ENCODE measurements at regions not wholly inside any gene's neighbourhood (a gene's known extent, or its start where the extent isn't known, plus 50 kb on each side); places are given as distances from the start of the nearest gene placed in this dataset.

DNA sequence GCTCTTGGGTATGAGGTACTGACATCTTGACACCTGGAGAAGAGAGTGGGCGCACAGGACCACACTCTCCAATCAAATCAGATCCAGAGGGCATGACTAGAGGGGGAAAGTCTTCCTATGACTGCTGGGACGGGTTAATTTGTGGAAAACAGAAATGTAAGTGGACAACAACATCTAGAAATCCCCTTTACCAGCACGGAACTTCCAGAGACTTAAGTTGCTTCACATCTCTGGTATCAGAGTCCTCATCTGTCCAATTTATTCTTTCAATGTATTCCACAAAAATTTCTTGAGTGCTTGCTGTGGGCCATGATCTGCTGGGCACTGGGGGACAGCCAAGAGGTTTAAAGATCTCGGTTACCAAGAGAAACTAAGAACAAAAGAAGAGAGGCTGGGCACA lies 159.2 kb downstream of the COPRS start:
- Histone ChIP-seq H3K9ac (ENCODE audit: low read length) (no peak overlapping the region), H3K36me3 (replicated peaks; ENCODE audit: insufficient read depth, low read length) (no peaks in the 10 kb centered on the region), H2AFZ (ENCODE audit: low read length) (no peak overlapping the region), H3K4me3 (ENCODE audit: low read length) (no peak overlapping the region), H3K27me3 (replicated peaks; ENCODE audit: insufficient read depth, low read length) (no peaks in the 10 kb centered on the region), H4K20me1 (ENCODE audit: insufficient read depth, low read length) (no peaks in the 10 kb centered on the region), H3K27ac (ENCODE audit: low read length) (no peak overlapping the region), H3F3A (ENCODE audit: insufficient read depth, low read length) (no peaks in the 10 kb centered on the region), H3K9me2 (replicated peaks; ENCODE audit: insufficient read depth, low read length) (no peaks in the 10 kb centered on the region), H3K4me1 (ENCODE audit: low read length) (no peaks in the 10 kb centered on the region), H3K79me2 (ENCODE audit: low read length) (no peaks in the 10 kb centered on the region), H3K4me2 (ENCODE audit: low read depth, low read length) (no peak overlapping the region), H3K9me3 (replicated peaks; ENCODE audit: insufficient read depth, low read length) (no peaks in the 10 kb centered on the region)
- DNase-seq, result no peak
- TF ChIP-seq EZH2phosphoT487 (IDR thresholded peaks at IDR 0.05; ENCODE audit: low read length) (no peak), EZH2 (optimal IDR thresholded peaks at IDR 0.05; ENCODE audit: low read depth, low read length) (no peak)
- TF ChIP-seq, protein P1, sequence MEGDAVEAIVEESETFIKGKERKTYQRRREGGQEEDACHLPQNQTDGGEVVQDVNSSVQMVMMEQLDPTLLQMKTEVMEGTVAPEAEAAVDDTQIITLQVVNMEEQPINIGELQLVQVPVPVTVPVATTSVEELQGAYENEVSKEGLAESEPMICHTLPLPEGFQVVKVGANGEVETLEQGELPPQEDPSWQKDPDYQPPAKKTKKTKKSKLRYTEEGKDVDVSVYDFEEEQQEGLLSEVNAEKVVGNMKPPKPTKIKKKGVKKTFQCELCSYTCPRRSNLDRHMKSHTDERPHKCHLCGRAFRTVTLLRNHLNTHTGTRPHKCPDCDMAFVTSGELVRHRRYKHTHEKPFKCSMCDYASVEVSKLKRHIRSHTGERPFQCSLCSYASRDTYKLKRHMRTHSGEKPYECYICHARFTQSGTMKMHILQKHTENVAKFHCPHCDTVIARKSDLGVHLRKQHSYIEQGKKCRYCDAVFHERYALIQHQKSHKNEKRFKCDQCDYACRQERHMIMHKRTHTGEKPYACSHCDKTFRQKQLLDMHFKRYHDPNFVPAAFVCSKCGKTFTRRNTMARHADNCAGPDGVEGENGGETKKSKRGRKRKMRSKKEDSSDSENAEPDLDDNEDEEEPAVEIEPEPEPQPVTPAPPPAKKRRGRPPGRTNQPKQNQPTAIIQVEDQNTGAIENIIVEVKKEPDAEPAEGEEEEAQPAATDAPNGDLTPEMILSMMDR (IDR thresholded peaks at IDR 0.05; ENCODE audit: low read length), result no peak

DNA sequence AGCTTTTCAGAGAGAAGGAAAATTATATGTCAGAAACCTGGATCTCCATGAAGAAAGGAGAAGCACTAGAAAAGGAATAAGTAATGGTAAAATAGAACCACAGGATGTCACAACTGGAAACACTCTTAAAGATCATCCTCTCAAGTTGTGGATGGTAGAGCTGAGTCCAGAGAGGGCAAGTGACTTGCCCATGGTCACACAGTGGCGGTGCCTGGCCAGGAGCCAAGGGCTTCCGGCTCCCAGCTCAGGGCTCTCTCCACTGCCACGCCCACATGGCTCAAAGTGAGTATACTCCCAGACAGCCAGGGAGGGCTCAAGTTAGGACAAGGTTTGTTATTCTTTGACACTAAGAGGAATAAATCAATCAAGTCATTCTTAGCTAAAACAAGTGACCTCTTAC lies 159.8 kb downstream of the COPRS start:
- H3K79me2 ChIP-seq (ENCODE audit: low read length), result no peaks in the 10 kb centered on the region
- H3K9ac ChIP-seq (ENCODE audit: low read length), result no peak overlapping the region
- H3K27me3 ChIP-seq (replicated peaks; ENCODE audit: insufficient read depth, low read length), result no peaks in the 10 kb centered on the region
- H3K9me3 ChIP-seq (replicated peaks; ENCODE audit: insufficient read depth, low read length), result no peaks in the 10 kb centered on the region
- H3K27ac ChIP-seq (ENCODE audit: low read length), result no peak overlapping the region
- no peak overlapping the region for H2AFZ ChIP-seq (ENCODE audit: low read length)
- no peak for DNase-seq
- H3K36me3 ChIP-seq (replicated peaks; ENCODE audit: insufficient read depth, low read length), result no peaks in the 10 kb centered on the region
- no peaks in the 10 kb centered on the region for H3K4me1 ChIP-seq (ENCODE audit: low read length)
- no peaks in the 10 kb centered on the region for H3K9me2 ChIP-seq (replicated peaks; ENCODE audit: insufficient read depth, low read length)
- H3F3A ChIP-seq (ENCODE audit: insufficient read depth, low read length), result no peaks in the 10 kb centered on the region
- H3K4me3 ChIP-seq (ENCODE audit: low read length), result no peak overlapping the region
- H4K20me1 ChIP-seq (ENCODE audit: insufficient read depth, low read length), result no peaks in the 10 kb centered on the region
- no peak for TF ChIP-seq EZH2 (optimal IDR thresholded peaks at IDR 0.05; ENCODE audit: low read depth, low read length)
- TF ChIP-seq, protein P1 (IDR thresholded peaks at IDR 0.05; ENCODE audit: low read length), result no peak
- H3K4me2 ChIP-seq (ENCODE audit: low read depth, low read length), result no peak overlapping the region

DNA sequence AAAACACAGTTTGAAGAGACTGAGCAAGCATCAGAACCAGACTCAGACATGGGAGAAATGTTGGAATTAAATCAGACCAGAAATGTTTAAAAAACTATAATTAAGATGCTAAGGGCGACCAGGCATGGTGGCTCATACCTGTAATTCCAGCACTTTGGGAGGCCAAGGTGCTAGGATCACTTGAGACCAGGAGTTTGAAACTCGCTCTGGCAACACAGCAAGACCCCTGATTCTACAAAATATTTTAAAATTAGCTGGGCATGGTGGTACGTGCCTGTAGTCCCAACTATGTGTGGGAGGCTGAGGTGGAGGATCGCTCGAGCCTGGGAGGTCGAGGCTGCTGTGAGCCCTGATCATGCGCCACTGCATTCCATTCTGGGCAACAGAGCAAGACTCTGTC lies 160.3 kb downstream of the COPRS start:
- H3K27me3 ChIP-seq (replicated peaks; ENCODE audit: insufficient read depth, low read length), result no peaks in the 10 kb centered on the region
- no peaks in the 10 kb centered on the region for H3K4me1 ChIP-seq (ENCODE audit: low read length)
- H3K27ac ChIP-seq (ENCODE audit: low read length), result no peak overlapping the region
- no peaks in the 10 kb centered on the region for H4K20me1 ChIP-seq (ENCODE audit: insufficient read depth, low read length)
- no peak overlapping the region for H2AFZ ChIP-seq (ENCODE audit: low read length)
- H3K9me2 ChIP-seq (replicated peaks; ENCODE audit: insufficient read depth, low read length), result no peaks in the 10 kb centered on the region
- no peak for TF ChIP-seq EZH2 (optimal IDR thresholded peaks at IDR 0.05; ENCODE audit: low read depth, low read length)
- TF ChIP-seq EZH2phosphoT487 (IDR thresholded peaks at IDR 0.05; ENCODE audit: low read length), result no peak
- TF ChIP-seq, protein P1 (IDR thresholded peaks at IDR 0.05; ENCODE audit: low read length), result no peak
- no peaks in the 10 kb centered on the region for H3F3A ChIP-seq (ENCODE audit: insufficient read depth, low read length)
- DNase-seq, result no peak
- H3K9me3 ChIP-seq (replicated peaks; ENCODE audit: insufficient read depth, low read length), result no peaks in the 10 kb centered on the region
- H3K79me2 ChIP-seq (ENCODE audit: low read length), result no peaks in the 10 kb centered on the region
- no peak overlapping the region for H3K4me2 ChIP-seq (ENCODE audit: low read depth, low read length)
- no peak overlapping the region for H3K9ac ChIP-seq (ENCODE audit: low read length)
- no peaks in the 10 kb centered on the region for H3K36me3 ChIP-seq (replicated peaks; ENCODE audit: insufficient read depth, low read length)
- no peak overlapping the region for H3K4me3 ChIP-seq (ENCODE audit: low read length)
